GM20000 (cell line): ENCODE measurements at regions not wholly inside any gene's neighbourhood (a gene's known extent, or its start where the extent isn't known, plus 50 kb on each side); places are given as distances from the start of the nearest gene placed in this dataset.
"Not testable (repeated sequence)": the region's sequence is repeated elsewhere in the genome, so short reads cannot be mapped to it uniquely, and the experiment has no call there.

Experiments
- DNase-seq: peaks from one replicate; pipeline ENCODE4 v3.0.0; 2012; ENCODE audit warnings: low spot score
- CTCF ChIP-seq: IDR thresholded peaks from 2 replicates; pipeline ENCODE4 v1.5.1; 2012; ENCODE audit warnings: mild to moderate bottlenecking, control low read depth; ENCODE audit errors: extremely low read depth, missing control alignments

- no peak for TF ChIP-seq CTCF
- no peak for DNase-seq
These were observed 132.1 kb upstream of the SALL4 start for GRCh38 chr20:51934301-51935002.

- no peak for TF ChIP-seq CTCF
- DNase-seq = no peak
These were observed 129.1 kb upstream of the SALL4 start for GRCh38 chr20:51931371-51931781.

GRCh38 chr20:51930775-51931174, 128.5 kb upstream of the SALL4 start:
- no peak for TF ChIP-seq CTCF
- DNase-seq = no peak

- no peak for TF ChIP-seq CTCF
- DNase-seq = no peak
These were observed 126.6 kb upstream of the SALL4 start for GRCh38 chr20:51928931-51929330.

GRCh38 chr20:51927970-51928369, 125.6 kb upstream of the SALL4 start:
- DNase-seq = not testable (repeated sequence)

- TF ChIP-seq CTCF = no peak
- no peak for DNase-seq
These were observed 124.5 kb upstream of the SALL4 start for GRCh38 chr20:51926670-51927305.

- no peak for DNase-seq
- TF ChIP-seq CTCF = no peak
These were observed 122.2 kb upstream of the SALL4 start for GRCh38 chr20:51924509-51924908.

- no peak for TF ChIP-seq CTCF
These were observed 121.3 kb upstream of the SALL4 start for GRCh38 chr20:51923633-51924032.

GRCh38 chr20:51922812-51923211, 120.5 kb upstream of the SALL4 start:
- not testable (repeated sequence) for DNase-seq

More at GRCh38 chr20:51923633-51924032, 121.3 kb upstream of the SALL4 start:
- DNase-seq = no peak
